ENCODE measurements at regions not wholly inside any gene's neighbourhood (a gene's known extent, or its start where the extent isn't known, plus 50 kb on each side); places are given as distances from the start of the nearest gene placed in this dataset.

GRCh38 chr11:91158297-91158696 is 935.4 kb upstream of the CHORDC1 start:
- Histone ChIP-seq H3K27me3 (replicated peaks; ENCODE audit: insufficient read depth) (no peaks in the 10 kb centered on the region), H3K27ac (no peak overlapping the region), H3K4me1 (ENCODE audit: control insufficient read depth in 1 of 2, low read depth in 2 of 2) (peaks cover 0 to 6% of the 10 kb centered on the region in 2 donors), H3K9me3 (no peaks in the 10 kb centered on the region), H3K4me3 (no peak overlapping the region), H3K36me3 (no peaks in the 10 kb centered on the region)
- no peak for TF ChIP-seq CTCF (IDR thresholded peaks at IDR 0.05)
- no peak for DNase-seq (ENCODE audit: low spot score)
- no peak for ATAC-seq (ENCODE audit: insufficient number of reproducible peaks, low FRiP score, low read depth)

- TF ChIP-seq CTCF (IDR thresholded peaks at IDR 0.05): no peak
- Histone ChIP-seq H3K27me3 (replicated peaks; ENCODE audit: insufficient read depth) (no peaks in the 10 kb centered on the region), H3K27ac (no peak overlapping the region), H3K4me1 (ENCODE audit: control insufficient read depth in 1 of 2, low read depth in 2 of 2) (no peaks in the 10 kb centered on the region), H3K4me3 (no peak overlapping the region), H3K36me3 (no peaks in the 10 kb centered on the region), H3K9me3 (peaks cover 3% of the 10 kb centered on the region)
- ATAC-seq (ENCODE audit: insufficient number of reproducible peaks, low FRiP score, low read depth) (no peak), DNase-seq (ENCODE audit: low spot score) (no peak)
Observed at GRCh38 chr11:91156041-91156440, 933.2 kb upstream of the CHORDC1 start.

GRCh38 chr11:91147885-91148284 is 925.0 kb upstream of the CHORDC1 start:
- Histone ChIP-seq H3K9me3 (no peaks in the 10 kb centered on the region), H3K4me3 (no peak overlapping the region), H3K27ac (no peak overlapping the region), H3K36me3 (no peaks in the 10 kb centered on the region), H3K4me1 (ENCODE audit: control insufficient read depth in 1 of 2, low read depth in 2 of 2) (no peaks in the 10 kb centered on the region), H3K27me3 (replicated peaks; ENCODE audit: insufficient read depth) (no peaks in the 10 kb centered on the region)
- DNase-seq (ENCODE audit: low spot score): no peak
- TF ChIP-seq CTCF (IDR thresholded peaks at IDR 0.05): no peak
- ATAC-seq (ENCODE audit: insufficient number of reproducible peaks, low FRiP score, low read depth): no peak

GRCh38 chr11:91141655-91142054 is 918.8 kb upstream of the CHORDC1 start:
- TF ChIP-seq CTCF (IDR thresholded peaks at IDR 0.05): no peak
- DNase-seq (ENCODE audit: low spot score) (no peak), ATAC-seq (ENCODE audit: insufficient number of reproducible peaks, low FRiP score, low read depth) (no peak)
- Histone ChIP-seq H3K36me3 (no peaks in the 10 kb centered on the region), H3K27ac (no peak overlapping the region), H3K27me3 (replicated peaks; ENCODE audit: insufficient read depth) (no peaks in the 10 kb centered on the region), H3K4me3 (no peak overlapping the region), H3K4me1 (ENCODE audit: control insufficient read depth in 1 of 2, low read depth in 2 of 2) (no peaks in the 10 kb centered on the region), H3K9me3 (no peaks in the 10 kb centered on the region)

- ATAC-seq (ENCODE audit: insufficient number of reproducible peaks, low FRiP score, low read depth): no peak
- no peak for TF ChIP-seq CTCF (IDR thresholded peaks at IDR 0.05)
- H3K36me3 ChIP-seq: no peaks in the 10 kb centered on the region
- no peak overlapping the region for H3K27ac ChIP-seq
- no peaks in the 10 kb centered on the region for H3K9me3 ChIP-seq
- peaks cover 7 to 16% of the 10 kb centered on the region in 2 donors for H3K4me1 ChIP-seq (ENCODE audit: control insufficient read depth in 1 of 2, low read depth in 2 of 2)
- no peak overlapping the region for H3K4me3 ChIP-seq
- no peak for DNase-seq (ENCODE audit: low spot score)
- H3K27me3 ChIP-seq (replicated peaks; ENCODE audit: insufficient read depth): no peaks in the 10 kb centered on the region
Observed at GRCh38 chr11:91136631-91137030, 913.8 kb upstream of the CHORDC1 start.
